ENCODE measurements at regions not wholly inside any gene's neighbourhood (a gene's known extent, or its start where the extent isn't known, plus 50 kb on each side); places are given as distances from the start of the nearest gene placed in this dataset.

DNA sequence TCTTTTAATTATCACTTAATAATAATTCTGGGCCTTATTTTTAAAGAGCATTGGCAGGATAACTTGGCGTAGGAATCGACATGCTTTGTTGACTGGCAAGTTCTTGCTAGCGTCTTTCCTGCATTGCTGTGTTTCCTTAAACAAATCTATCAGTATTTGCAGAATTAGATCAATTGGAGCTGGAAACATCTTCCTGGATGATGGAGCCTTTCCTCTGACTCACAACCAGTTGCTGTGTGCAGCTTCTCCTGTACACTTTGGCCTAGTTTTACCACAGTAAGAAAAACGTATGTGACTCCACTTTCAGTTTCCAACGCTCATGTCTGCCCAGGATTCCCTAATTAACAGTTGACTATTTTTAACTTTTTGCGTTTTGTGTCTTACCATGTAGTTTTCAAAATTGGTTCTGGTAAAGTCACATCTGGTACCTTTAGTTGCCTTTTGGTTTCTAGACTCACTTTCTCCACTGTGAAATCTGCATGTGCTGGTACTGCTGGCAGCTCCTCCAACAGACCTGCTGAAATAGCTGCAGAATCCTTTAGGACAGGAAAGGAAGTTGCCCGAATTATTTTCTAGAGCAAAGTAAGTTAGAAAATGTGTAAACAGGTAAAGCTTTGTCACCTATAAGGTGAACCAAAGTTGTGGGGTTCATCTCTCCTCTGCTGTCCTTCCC lies 553.2 kb upstream of the FAT1 start:
- TF ChIP-seq, protein P1, sequence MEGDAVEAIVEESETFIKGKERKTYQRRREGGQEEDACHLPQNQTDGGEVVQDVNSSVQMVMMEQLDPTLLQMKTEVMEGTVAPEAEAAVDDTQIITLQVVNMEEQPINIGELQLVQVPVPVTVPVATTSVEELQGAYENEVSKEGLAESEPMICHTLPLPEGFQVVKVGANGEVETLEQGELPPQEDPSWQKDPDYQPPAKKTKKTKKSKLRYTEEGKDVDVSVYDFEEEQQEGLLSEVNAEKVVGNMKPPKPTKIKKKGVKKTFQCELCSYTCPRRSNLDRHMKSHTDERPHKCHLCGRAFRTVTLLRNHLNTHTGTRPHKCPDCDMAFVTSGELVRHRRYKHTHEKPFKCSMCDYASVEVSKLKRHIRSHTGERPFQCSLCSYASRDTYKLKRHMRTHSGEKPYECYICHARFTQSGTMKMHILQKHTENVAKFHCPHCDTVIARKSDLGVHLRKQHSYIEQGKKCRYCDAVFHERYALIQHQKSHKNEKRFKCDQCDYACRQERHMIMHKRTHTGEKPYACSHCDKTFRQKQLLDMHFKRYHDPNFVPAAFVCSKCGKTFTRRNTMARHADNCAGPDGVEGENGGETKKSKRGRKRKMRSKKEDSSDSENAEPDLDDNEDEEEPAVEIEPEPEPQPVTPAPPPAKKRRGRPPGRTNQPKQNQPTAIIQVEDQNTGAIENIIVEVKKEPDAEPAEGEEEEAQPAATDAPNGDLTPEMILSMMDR (IDR thresholded peaks at IDR 0.05), result no peak
- TF ChIP-seq POLR2A (IDR thresholded peaks at IDR 0.05), result no peak

Data from body of pancreas (tissue), 4 donors.